ENCODE measurements at regions not wholly inside any gene's neighbourhood (a gene's known extent, or its start where the extent isn't known, plus 50 kb on each side); places are given as distances from the start of the nearest gene placed in this dataset.

GRCh38 chr15:95693917-95694316 is 636.6 kb upstream of the NR2F2 start:
- TF ChIP-seq CTCF (IDR thresholded peaks at IDR 0.05) (no peak), POLR2A (IDR thresholded peaks at IDR 0.05) (no peak)

All from body of pancreas (tissue), 4 donors.